CD14-positive monocyte (primary cell): ENCODE measurements at regions not wholly inside any gene's neighbourhood (a gene's known extent, or its start where the extent isn't known, plus 50 kb on each side); places are given as distances from the start of the nearest gene placed in this dataset.

Experiments used
- DNase-seq, 3 donors: peaks; one replicate each; pipeline ENCODE4 v3.0.0-alpha.2; 2011 to 2022
- H2AFZ ChIP-seq: 2 replicates; pipeline ENCODE4 v1.6.0; 2012; ENCODE audit warnings: mild to moderate bottlenecking, low read depth, low read length, inconsistent platforms; ENCODE audit not compliant: insufficient read depth, poor library complexity, severe bottlenecking
- H3K27ac ChIP-seq, 2 donors: 1 replicate in 1 of 2; 2 replicates in 1 of 2; pipeline ENCODE4 v1.5.1; 2012 to 2013; ENCODE audit warnings: low read length in 2 of 2, control low read depth in 1 of 2, inconsistent platforms in 1 of 2, low read depth in 1 of 2, mild to moderate bottlenecking in 1 of 2
- H3K27me3 ChIP-seq, 2 donors: one replicate each; pipeline versions ENCODE4 v1.6.0 to v1.6.1; 2011 to 2013; ENCODE audit warnings: low read length in 2 of 2; ENCODE audit not compliant: control insufficient read depth in 2 of 2, insufficient read depth in 2 of 2
- H3K36me3 ChIP-seq, 2 donors: replicated peaks in 1 of 2; 1 replicate in 1 of 2; 2 replicates in 1 of 2; pipeline versions ENCODE4 v1.5.1 to v1.6.1; 2012 to 2013; ENCODE audit warnings: low read length in 2 of 2, control low read depth in 1 of 2, inconsistent platforms in 1 of 2, mild to moderate bottlenecking in 1 of 2; ENCODE audit not compliant: insufficient read depth in 2 of 2, control insufficient read depth in 1 of 2
- H3K4me1 ChIP-seq, 2 donors: 1 replicate in 1 of 2; 2 replicates in 1 of 2; pipeline versions ENCODE4 v1.5.1 to v1.6.1; 2012 to 2013; ENCODE audit warnings: low read length in 2 of 2, control low read depth in 1 of 2, inconsistent platforms in 1 of 2, mild to moderate bottlenecking in 1 of 2, moderate library complexity in 1 of 2; ENCODE audit not compliant: insufficient read depth in 2 of 2, control insufficient read depth in 1 of 2
- H3K4me2 ChIP-seq: replicated peaks from 2 replicates; pipeline ENCODE3; 2012; ENCODE audit warnings: low read length, moderate library complexity, mild to moderate bottlenecking; ENCODE audit not compliant: poor library complexity, severe bottlenecking; ENCODE audit errors: extremely low read depth
- H3K4me3 ChIP-seq, 3 experiments: fragments of 200-600 bp in 1 of 3; sonication (generic) in 1 of 3; replicated peaks in 1 of 3; 1 replicate in 2 of 3; 2 replicates in 1 of 3; pipeline ENCODE4 v1.5.1; 2011 to 2013; ENCODE audit warnings: low read length in 3 of 3, mild to moderate bottlenecking in 3 of 3, control low read depth in 2 of 3, low read depth in 2 of 3, inconsistent platforms in 1 of 3, moderate library complexity in 1 of 3
- H3K79me2 ChIP-seq: 2 replicates; pipeline ENCODE4 v1.6.0; 2012; ENCODE audit warnings: mild to moderate bottlenecking, control low read depth, inconsistent platforms, low read length, moderate library complexity; ENCODE audit not compliant: insufficient read depth
- H3K9ac ChIP-seq: 2 replicates; pipeline ENCODE4 v1.6.0; 2017; ENCODE audit warnings: low read length, mild to moderate bottlenecking; ENCODE audit not compliant: insufficient read depth, poor library complexity, severe bottlenecking
- H3K9me3 ChIP-seq, 2 donors: replicated peaks in 1 of 2; 1 replicate in 1 of 2; 2 replicates in 1 of 2; pipeline versions ENCODE4 v1.5.1 to v1.6.1; 2012 to 2013; ENCODE audit warnings: low read length in 2 of 2, control low read depth in 1 of 2; ENCODE audit not compliant: control insufficient read depth in 1 of 2, insufficient read depth in 1 of 2
- H4K20me1 ChIP-seq: 2 replicates; pipeline ENCODE4 v1.6.0; 2012; ENCODE audit warnings: mild to moderate bottlenecking, low read length, control low read depth, moderate library complexity; ENCODE audit not compliant: insufficient read depth
- H3K27ac Mint-ChIP-seq, 7 donors: one replicate each; pipeline ENCODE4 v1.8.0; 2020; ENCODE audit warnings: mild to moderate bottlenecking in 7 of 7, mixed read lengths in 7 of 7, moderate library complexity in 6 of 7, inconsistent platforms in 2 of 7
- H3K27me3 Mint-ChIP-seq, 3 donors: one replicate each; pipeline ENCODE4 v1.8.0; 2021 to 2022; ENCODE audit warnings: low read depth in 3 of 3, mild to moderate bottlenecking in 3 of 3, mixed read lengths in 3 of 3, moderate library complexity in 3 of 3, inconsistent platforms in 1 of 3
- H3K36me3 Mint-ChIP-seq, 2 donors: one replicate each; pipeline ENCODE4 v1.8.0; 2020; ENCODE audit warnings: mixed read lengths in 2 of 2, inconsistent platforms in 1 of 2, mild to moderate bottlenecking in 1 of 2
- H3K4me1 Mint-ChIP-seq: one replicate; pipeline ENCODE4 v1.8.0; 2020; ENCODE audit warnings: mild to moderate bottlenecking, mixed read lengths
- H3K4me3 Mint-ChIP-seq, 2 donors: one replicate each; pipeline ENCODE4 v1.8.0; 2020; ENCODE audit warnings: mild to moderate bottlenecking in 2 of 2, mixed read lengths in 2 of 2, moderate library complexity in 1 of 2
- H3K9me3 Mint-ChIP-seq, 7 donors: one replicate each; pipeline ENCODE4 v1.8.0; 2020 to 2022; ENCODE audit warnings: mixed read lengths in 7 of 7, mild to moderate bottlenecking in 6 of 7, moderate library complexity in 6 of 7, inconsistent platforms in 2 of 7
- WGBS: methylation state at CpG from one replicate; pipeline ENCODE4 v1.1.5; 2013; ENCODE audit warnings: missing lambda C conversion rate; ENCODE audit not compliant: insufficient coverage; 5-methylcytosine and 5-hydroxymethylcytosine counted together
- intact Hi-C, 2 donors: fragments of 100-400 bp; cut with micrococcal nuclease; formaldehyde crosslinking; loops; one replicate each; pipeline versions ENCODE4 v1.15.0 to v1.15.1; 2023
- TF ChIP-seq, protein P1 (sequence below): fragments of 200-600 bp; IDR thresholded peaks from one replicate; pipeline ENCODE4 v1.8.0; 2022; ENCODE audit warnings: antibody characterized with exemption, mild to moderate bottlenecking

DNA sequence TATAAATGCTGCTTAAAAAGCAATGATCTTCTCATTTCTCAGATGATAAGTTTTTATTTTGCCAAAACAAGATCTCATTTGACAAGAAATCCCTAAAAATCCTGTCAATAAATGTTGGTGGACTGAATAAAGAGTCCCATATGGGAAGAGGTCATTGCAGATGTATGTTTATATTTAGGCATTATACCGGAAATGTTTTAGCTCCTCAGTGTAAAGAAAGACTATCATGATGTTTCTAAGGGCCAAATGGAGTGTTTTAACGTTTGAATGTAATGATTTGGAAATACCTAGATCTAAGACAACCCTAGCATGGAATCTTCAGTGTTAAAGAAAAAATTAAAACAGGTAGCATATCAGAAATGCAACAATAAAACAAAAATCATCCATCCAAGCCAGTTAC, 457.8 kb upstream of the NFE2L3 start:
- no CpG with 5 or more reads among the region's 2 CpGs for WGBS
- peaks cover 0 to 3% (median 0%) of the 10 kb centered on the region in 7 donors for H3K9me3 Mint-ChIP-seq
- Histone ChIP-seq H3K4me1 (no peaks in the 10 kb centered on the region), H3K9me3 (no peaks in the 10 kb centered on the region), H2AFZ (no peak overlapping the region), H3K4me3 (no peak overlapping the region), H3K4me2 (no peak overlapping the region), H3K79me2 (no peaks in the 10 kb centered on the region), H3K27ac (no peak overlapping the region), H3K27me3 (no peaks in the 10 kb centered on the region), H4K20me1 (no peaks in the 10 kb centered on the region), H3K36me3 (no peaks in the 10 kb centered on the region), H3K9ac (no peak overlapping the region)
- H3K4me3 Mint-ChIP-seq: no peak overlapping the region
- H3K27ac Mint-ChIP-seq: no peak overlapping the region
- H3K4me1 Mint-ChIP-seq: no peaks in the 10 kb centered on the region
- no peak for DNase-seq
- H3K27me3 Mint-ChIP-seq: peaks cover 0 to 3% (median 2%) of the 10 kb centered on the region in 3 donors
- H3K36me3 Mint-ChIP-seq: no peaks in the 10 kb centered on the region
- intact Hi-C loops: no loop called here
- TF ChIP-seq, protein P1, sequence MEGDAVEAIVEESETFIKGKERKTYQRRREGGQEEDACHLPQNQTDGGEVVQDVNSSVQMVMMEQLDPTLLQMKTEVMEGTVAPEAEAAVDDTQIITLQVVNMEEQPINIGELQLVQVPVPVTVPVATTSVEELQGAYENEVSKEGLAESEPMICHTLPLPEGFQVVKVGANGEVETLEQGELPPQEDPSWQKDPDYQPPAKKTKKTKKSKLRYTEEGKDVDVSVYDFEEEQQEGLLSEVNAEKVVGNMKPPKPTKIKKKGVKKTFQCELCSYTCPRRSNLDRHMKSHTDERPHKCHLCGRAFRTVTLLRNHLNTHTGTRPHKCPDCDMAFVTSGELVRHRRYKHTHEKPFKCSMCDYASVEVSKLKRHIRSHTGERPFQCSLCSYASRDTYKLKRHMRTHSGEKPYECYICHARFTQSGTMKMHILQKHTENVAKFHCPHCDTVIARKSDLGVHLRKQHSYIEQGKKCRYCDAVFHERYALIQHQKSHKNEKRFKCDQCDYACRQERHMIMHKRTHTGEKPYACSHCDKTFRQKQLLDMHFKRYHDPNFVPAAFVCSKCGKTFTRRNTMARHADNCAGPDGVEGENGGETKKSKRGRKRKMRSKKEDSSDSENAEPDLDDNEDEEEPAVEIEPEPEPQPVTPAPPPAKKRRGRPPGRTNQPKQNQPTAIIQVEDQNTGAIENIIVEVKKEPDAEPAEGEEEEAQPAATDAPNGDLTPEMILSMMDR: no peak

DNA sequence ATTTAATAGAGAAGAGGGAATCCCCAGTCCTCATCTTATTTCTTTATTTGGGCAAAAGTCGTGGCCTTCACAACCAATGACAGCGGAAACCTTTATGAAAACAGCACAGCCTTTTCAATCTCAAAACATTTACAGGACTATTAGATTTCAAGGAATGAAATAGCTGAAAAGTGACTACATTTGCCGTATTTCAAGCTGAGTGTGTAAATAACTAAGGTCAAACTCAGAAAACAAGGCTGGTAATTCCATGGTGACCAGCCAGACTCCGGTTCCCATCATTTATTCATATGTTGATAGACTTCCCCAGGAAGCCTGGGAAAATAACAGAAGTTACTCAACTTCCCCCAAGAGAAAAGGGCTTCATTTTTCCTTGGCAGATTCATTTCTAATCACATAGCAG, 457.3 kb upstream of the NFE2L3 start:
- Histone ChIP-seq H3K4me1 (no peaks in the 10 kb centered on the region), H2AFZ (no peak overlapping the region), H3K27ac (no peak overlapping the region), H3K27me3 (no peaks in the 10 kb centered on the region), H3K4me3 (no peak overlapping the region), H3K9ac (no peak overlapping the region), H3K9me3 (no peaks in the 10 kb centered on the region), H3K36me3 (no peaks in the 10 kb centered on the region), H3K4me2 (no peak overlapping the region), H3K79me2 (no peaks in the 10 kb centered on the region), H4K20me1 (no peaks in the 10 kb centered on the region)
- Mint-ChIP-seq H3K27ac (no peak overlapping the region), H3K36me3 (no peaks in the 10 kb centered on the region), H3K9me3 (peaks cover 0 to 3% (median 0%) of the 10 kb centered on the region in 7 donors), H3K4me1 (no peaks in the 10 kb centered on the region), H3K4me3 (no peak overlapping the region), H3K27me3 (peaks cover 0 to 3% (median 2%) of the 10 kb centered on the region in 3 donors)
- WGBS: 0% methylated on average over 1 of the region's 4 CpGs
- DNase-seq: no peak
- TF ChIP-seq, protein P1: no peak
- intact Hi-C loops: no loop called here
